NCI-H1417 treated with DMSO at 0.1 percent for 48 hours (cell line): ENCODE measurements at regions not wholly inside any gene's neighbourhood (a gene's known extent, or its start where the extent isn't known, plus 50 kb on each side); places are given as distances from the start of the nearest gene placed in this dataset.

Experiments
- DNase-seq: peaks from one replicate; lab custom pipeline; 2025; lab: John Stamatoyannopoulos, UW

GRCh38 chr17:77907497-77908461, 50.7 kb upstream of the TNRC6C start:
- no peak for DNase-seq

- DNase-seq: no peak
These were observed 50.0 kb upstream of the TNRC6C start for GRCh38 chr17:77908501-77908900.
